ENCODE measurements at regions not wholly inside any gene's neighbourhood (a gene's known extent, or its start where the extent isn't known, plus 50 kb on each side); places are given as distances from the start of the nearest gene placed in this dataset.
"Not testable (repeated sequence)": the region's sequence is repeated elsewhere in the genome, so short reads cannot be mapped to it uniquely, and the experiment has no call there.

- DNase-seq, result peak; percentile 35
These were observed 492.4 kb upstream of the ACVR2A start for GRCh38 chr2:147352264-147353071.

GRCh38 chr2:147351784-147352183 is 493.0 kb upstream of the ACVR2A start:
- no peak for DNase-seq

DNA sequence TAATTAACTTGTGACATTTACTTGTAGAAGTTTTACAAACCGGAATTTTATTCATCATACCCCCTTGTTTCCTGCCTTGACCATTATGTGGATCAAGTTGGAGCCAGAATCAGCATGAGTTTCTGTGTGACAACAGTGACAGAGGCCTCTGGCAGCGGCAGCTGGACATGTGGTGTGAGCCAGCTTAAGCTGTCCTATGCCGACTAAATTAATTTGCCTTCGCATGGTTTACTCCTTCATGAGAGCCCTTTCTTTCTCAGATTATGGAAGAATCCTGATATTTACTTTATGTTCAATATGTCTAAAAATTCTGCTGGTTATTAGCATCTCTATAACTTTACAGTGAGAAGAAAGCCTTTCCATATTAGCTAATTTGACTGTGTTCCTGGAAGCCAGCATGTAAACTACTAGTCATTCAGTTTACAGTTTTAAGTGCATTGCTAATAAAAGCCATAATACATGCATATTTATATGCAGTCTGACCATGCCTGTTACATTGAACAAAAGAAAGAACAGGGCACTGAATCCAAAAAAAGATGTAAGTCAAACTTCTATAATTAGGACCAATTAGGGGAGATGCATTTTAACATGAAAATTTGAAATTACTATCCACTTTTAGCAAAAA is 495.8 kb upstream of the ACVR2A start:
- DNase-seq, result peak; percentile 27

DNA sequence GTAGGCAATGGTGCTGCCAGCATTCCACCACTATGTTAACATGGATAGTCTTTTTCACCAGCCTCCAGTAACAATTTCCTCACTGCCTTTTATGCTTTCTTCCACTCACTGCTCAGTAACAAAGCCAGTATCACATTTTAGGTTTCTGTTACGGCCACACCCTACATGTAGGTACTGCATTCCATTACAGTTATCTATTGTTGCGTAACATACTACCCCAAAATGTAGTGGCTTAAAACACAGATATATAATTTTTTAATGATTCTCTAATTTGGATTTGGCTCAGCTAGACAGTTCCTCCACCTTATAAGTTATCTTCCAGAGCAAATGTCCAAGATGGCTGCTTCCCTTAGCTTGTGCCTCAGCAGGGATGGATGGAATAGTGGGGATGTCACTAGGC is 498.7 kb upstream of the ACVR2A start:
- DNase-seq, result no peak

GRCh38 chr2:147345246-147345645 is 499.6 kb upstream of the ACVR2A start:
- DNase-seq, result no peak

DNA sequence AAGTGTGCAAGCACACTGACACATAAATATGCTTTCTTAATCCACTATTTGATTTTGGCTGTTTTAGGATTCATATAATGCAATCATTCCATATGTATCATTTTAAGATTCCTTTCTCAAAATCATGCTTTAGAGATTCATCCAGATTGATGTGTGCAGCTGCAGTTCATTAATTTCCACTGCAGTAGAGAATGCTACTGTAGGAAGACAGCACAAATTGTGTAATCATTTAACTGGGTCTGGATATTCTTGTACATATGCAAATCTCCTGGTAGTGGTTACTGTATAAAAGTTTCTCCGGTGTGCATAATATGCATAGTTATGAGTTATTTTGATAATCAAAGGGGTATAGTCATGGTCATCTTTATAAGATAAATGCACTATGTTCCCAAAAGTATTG is 502.5 kb upstream of the ACVR2A start:
- DNase-seq, result no peak

- DNase-seq, result no peak
These were observed 512.9 kb upstream of the ACVR2A start for GRCh38 chr2:147331790-147332419.

- no peak for DNase-seq
These were observed 513.9 kb upstream of the ACVR2A start for GRCh38 chr2:147330925-147331324.

GRCh38 chr2:147327613-147328012 is 517.2 kb upstream of the ACVR2A start:
- DNase-seq, result no peak

- no peak for DNase-seq
These were observed 518.8 kb upstream of the ACVR2A start for GRCh38 chr2:147325990-147326389.

DNA sequence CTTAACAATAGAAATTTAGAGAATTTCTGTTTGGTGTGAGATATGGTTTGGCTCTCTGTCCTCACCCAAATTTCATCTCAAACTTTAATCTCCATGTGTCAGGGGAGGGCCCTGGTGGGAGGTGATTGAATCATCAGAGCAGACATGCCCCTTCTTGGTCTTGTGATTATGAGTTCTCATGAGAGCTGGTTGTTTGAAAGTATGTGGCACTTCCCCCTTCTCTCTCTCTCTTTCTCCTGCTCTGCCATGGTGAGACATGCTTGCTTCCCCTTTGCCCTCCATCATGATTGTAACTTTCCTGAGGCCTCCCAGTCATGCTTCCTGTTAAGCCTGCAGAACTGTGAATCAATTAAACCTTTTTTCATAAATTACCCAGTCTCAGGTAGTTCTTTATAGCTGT is 524.7 kb upstream of the ACVR2A start:
- no peak for DNase-seq

DNA sequence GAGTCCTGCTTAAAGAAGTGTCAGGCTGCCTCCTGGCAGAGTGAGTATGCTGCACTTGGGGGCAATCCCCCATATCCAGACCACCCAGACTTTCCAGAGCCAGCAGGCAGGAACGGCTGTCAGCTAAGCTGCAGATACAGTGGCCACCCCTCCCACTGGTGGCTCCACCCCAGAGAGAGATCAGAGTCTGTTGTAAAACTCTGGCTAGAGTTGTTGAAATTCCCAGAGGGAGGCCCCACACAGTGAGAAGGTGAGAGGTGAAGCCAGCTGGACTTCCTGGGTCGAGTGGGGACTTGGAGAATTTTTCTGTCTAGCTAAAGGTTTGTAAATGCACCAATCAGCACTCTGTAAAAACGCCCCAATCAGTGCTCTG is 533.8 kb upstream of the ACVR2A start:
- DNase-seq, result no peak

GRCh38 chr2:147310335-147311057 is 534.3 kb upstream of the ACVR2A start:
- no peak for DNase-seq

- DNase-seq, result no peak
These were observed 547.0 kb upstream of the ACVR2A start for GRCh38 chr2:147297820-147298219.

DNA sequence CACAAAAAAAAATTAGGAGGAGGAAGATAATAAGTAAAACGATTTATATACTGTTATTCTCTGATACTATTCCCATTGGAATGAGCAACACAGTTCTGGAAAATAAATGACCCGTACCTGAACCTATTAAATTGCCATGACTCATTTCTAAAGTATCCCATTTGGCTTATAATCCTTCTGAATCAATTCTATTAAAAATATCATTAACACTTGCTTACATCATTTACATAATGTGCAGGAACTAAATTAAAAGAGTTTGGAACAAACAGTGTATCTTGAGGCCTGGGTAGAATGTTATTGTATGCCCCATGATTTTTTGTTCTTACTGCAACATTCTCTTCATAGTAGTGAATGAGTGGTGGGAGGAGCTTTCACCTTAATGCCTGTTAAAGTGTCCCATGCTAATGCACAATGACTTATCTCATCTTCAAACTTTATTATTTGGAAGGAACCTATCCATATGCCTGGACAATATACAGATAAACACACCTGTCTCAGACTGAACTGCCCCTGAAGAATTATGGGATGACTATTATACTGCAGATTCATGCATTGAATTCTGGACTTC is 549.9 kb upstream of the ACVR2A start:
- no peak for DNase-seq

DNA sequence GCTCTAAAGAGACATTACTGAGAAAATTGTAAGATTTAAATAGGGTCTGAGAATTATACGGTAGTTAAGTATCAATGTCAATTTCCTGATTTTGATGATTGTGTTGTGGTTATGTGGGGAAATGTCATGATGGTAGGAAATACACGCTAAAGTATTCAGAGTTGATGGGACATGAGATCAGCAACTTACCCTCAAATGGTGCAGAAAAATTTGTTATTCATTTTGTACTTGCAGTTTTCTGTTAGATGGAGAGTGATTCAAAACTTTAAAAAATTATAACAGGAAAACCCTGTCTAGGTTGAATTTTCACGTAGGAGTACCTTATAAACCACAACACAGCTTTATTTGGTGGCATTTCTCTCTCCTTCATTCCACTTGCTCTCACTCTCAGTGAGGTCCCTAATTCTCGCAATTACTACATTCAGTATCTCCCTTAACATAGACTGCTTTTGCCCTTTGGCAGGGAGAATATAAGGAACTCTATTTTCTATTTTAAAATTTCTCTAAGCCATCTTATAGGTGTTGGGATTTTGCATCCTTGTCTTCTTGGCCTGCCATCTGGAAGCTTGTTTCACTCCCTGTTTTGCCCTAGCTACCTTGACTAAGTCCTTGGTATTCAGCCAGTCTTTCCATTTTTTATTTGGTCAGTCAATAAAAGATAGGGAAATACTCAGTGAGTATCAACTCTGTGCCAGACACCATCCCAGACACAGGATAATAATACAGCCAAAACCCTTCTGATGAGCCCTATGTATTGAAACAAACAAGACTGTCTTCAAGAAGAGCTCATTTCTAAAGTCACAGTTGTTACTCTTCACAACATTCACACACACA is 550.6 kb upstream of the ACVR2A start:
- DNase-seq, result no peak

DNA sequence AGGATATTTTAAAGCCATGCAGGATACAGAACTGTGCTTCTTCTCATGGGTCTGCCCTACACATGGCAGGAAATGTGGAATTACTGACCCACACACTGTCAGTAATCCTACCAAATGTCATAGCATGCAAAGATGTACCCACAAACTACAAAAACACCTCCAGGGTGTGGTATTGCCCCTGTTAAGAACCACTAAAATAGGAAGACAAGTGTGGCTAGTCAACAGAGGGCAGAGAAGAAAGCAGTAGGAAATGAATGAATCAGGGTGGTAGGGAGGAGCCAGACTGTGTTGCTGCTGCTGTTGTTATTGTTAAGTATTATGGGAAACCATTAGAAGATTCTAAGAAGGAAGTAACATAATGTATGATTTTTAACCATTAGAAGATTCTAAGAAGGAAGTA is 556.7 kb upstream of the ACVR2A start:
- no peak for DNase-seq

GRCh38 chr2:147275943-147276342 is 568.9 kb upstream of the ACVR2A start:
- DNase-seq, result no peak

GRCh38 chr2:147273628-147274027 is 571.2 kb upstream of the ACVR2A start:
- DNase-seq, result no peak

GRCh38 chr2:147273106-147273505 is 571.7 kb upstream of the ACVR2A start:
- no peak for DNase-seq

GRCh38 chr2:147269581-147269980 is 575.2 kb upstream of the ACVR2A start:
- not testable (repeated sequence) for DNase-seq

DNA sequence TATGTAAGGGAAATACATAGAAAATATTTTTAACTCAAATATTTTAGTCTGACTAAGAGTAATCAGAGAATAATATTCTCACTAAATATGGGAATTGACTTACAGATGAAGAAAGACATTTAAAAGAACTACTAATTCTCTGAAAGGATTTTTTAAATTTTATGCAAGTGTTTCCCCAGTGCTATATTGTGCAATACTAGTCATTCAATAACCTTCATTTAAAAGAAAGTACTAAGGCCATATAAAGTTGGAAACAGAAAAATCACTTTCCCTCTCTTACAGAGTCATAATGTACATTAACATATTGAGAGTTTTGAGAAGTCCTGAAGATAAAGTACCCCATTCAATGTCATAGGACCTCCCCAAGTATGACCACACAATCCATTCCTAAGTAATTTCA is 584.6 kb upstream of the ACVR2A start:
- DNase-seq, result no peak
